ENCODE measurements at regions not wholly inside any gene's neighbourhood (a gene's known extent, or its start where the extent isn't known, plus 50 kb on each side); places are given as distances from the start of the nearest gene placed in this dataset.

DNA sequence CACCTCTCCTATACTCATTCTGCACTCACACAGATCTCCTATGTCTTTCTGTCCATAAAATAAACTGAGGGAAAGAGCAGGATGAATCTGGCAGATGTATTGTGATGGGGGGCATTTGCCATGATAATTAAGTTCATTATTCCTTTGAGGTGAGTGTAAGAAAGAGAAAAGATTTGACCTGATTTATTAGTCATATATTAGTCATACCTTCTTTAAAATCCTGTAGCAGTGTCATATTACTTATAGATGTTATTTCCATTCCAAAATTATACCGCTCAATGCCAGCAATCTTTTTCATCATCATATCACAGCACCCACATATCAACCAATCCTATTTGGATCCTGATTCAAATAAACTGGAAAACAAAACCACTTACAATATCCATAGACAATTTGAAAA lies 733.3 kb upstream of the SLC35B3 start:
- no peak for DNase-seq (ENCODE audit: low spot score)
- BruUV-seq (replicated peaks): no TSS peak
- H3K9me3 ChIP-seq (ENCODE audit: low read length): peaks cover 81% of the 10 kb centered on the region
- no peak for ATAC-seq
- no peak overlapping the region for H2AFZ ChIP-seq (ENCODE audit: low read length)
- intact Hi-C loops (cut with micrococcal nuclease; ENCODE audit: unreplicated experiment): no loop called here
- no peak overlapping the region for H3K4me2 ChIP-seq (ENCODE audit: low read depth, low read length)
- no peaks in the 10 kb centered on the region for H3K27me3 ChIP-seq (ENCODE audit: control insufficient read depth in 1 of 2, insufficient read depth in 2 of 2, low read length in 2 of 2)
- H3K79me2 ChIP-seq (ENCODE audit: insufficient read depth, low read length): no peaks in the 10 kb centered on the region
- POLR2A ChIA-PET: no interaction called here
- no peak overlapping the region for H3K9ac ChIP-seq (ENCODE audit: insufficient read depth, low read depth, low read length)
- no peak overlapping the region for H3K27ac ChIP-seq (ENCODE audit: extremely low read length, insufficient read depth, low read length)
- in situ Hi-C loops (cut with HindIII; ENCODE audit: extremely low pct_ligation_motif_present, low pct_unique_long_range_greater_than_20kb): no loop called here
- no peak overlapping the region for H3K4me3 ChIP-seq (replicated peaks in 1 of 3; ENCODE audit: insufficient read depth in 1 of 3, low read depth in 2 of 3, low read length in 3 of 3)
- H3K36me3 ChIP-seq (replicated peaks in 1 of 2; ENCODE audit: control insufficient read depth in 1 of 2, insufficient read depth in 2 of 2, low read length in 2 of 2): no peaks in the 10 kb centered on the region
- H4K20me1 ChIP-seq (ENCODE audit: insufficient read depth, low read length): no peaks in the 10 kb centered on the region
- WGBS (ENCODE audit: low lambda C conversion rate): 0% methylated on average over 1 of the region's 1 CpG
- CTCF ChIA-PET (ENCODE audit: low intra/inter-chr PET ratio, low total read pairs): no interaction called here
- no peak for FAIRE-seq
- no peak for TF ChIP-seq MYNN (CRISPR knock-in tag; IDR thresholded peaks at IDR 0.05; ENCODE audit: low read depth)
- no peak for TF ChIP-seq SUZ12 (IDR thresholded peaks at IDR 0.05; ENCODE audit: low read depth, low read length)
- no peak for TF ChIP-seq SMAD3 (CRISPR knock-in tag; IDR thresholded peaks at IDR 0.05)
- TF ChIP-seq RBFOX2 (IDR thresholded peaks at IDR 0.05; ENCODE audit: low read depth, low read length): no peak
- TF ChIP-seq, protein P1, sequence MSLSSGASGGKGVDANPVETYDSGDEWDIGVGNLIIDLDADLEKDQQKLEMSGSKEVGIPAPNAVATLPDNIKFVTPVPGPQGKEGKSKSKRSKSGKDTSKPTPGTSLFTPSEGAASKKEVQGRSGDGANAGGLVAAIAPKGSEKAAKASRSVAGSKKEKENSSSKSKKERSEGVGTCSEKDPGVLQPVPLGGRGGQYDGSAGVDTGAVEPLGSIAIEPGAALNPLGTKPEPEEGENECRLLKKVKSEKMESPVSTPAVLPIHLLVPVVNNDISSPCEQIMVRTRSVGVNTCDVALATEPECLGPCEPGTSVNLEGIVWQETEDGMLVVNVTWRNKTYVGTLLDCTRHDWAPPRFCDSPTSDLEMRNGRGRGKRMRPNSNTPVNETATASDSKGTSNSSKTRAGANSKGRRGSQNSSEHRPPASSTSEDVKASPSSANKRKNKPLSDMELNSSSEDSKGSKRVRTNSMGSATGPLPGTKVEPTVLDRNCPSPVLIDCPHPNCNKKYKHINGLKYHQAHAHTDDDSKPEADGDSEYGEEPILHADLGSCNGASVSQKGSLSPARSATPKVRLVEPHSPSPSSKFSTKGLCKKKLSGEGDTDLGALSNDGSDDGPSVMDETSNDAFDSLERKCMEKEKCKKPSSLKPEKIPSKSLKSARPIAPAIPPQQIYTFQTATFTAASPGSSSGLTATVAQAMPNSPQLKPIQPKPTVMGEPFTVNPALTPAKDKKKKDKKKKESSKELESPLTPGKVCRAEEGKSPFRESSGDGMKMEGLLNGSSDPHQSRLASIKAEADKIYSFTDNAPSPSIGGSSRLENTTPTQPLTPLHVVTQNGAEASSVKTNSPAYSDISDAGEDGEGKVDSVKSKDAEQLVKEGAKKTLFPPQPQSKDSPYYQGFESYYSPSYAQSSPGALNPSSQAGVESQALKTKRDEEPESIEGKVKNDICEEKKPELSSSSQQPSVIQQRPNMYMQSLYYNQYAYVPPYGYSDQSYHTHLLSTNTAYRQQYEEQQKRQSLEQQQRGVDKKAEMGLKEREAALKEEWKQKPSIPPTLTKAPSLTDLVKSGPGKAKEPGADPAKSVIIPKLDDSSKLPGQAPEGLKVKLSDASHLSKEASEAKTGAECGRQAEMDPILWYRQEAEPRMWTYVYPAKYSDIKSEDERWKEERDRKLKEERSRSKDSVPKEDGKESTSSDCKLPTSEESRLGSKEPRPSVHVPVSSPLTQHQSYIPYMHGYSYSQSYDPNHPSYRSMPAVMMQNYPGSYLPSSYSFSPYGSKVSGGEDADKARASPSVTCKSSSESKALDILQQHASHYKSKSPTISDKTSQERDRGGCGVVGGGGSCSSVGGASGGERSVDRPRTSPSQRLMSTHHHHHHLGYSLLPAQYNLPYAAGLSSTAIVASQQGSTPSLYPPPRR (CRISPR knock-in tag; IDR thresholded peaks at IDR 0.05; ENCODE audit: borderline replicate concordance): no peak
- TF ChIP-seq ZNF724P (CRISPR knock-in tag; IDR thresholded peaks at IDR 0.05; ENCODE audit: borderline replicate concordance): no peak
- no peak for TF ChIP-seq MTF1 (CRISPR knock-in tag; IDR thresholded peaks at IDR 0.05)
- TF ChIP-seq GFI1 (CRISPR knock-in tag; IDR thresholded peaks at IDR 0.05; ENCODE audit: borderline replicate concordance): no peak
- no peak for TF ChIP-seq MLLT10 (CRISPR knock-in tag; IDR thresholded peaks at IDR 0.05)
- TF ChIP-seq SP140L (CRISPR knock-in tag; IDR thresholded peaks at IDR 0.05; ENCODE audit: borderline replicate concordance): no peak
- no peak for TF ChIP-seq RXRB (CRISPR knock-in tag; IDR thresholded peaks at IDR 0.05; ENCODE audit: borderline replicate concordance)
- no peaks in the 10 kb centered on the region for H3K4me1 ChIP-seq (ENCODE audit: insufficient read depth, low read length)

Data from HepG2 (cell line).